ENCODE measurements at regions not wholly inside any gene's neighbourhood (a gene's known extent, or its start where the extent isn't known, plus 50 kb on each side); places are given as distances from the start of the nearest gene placed in this dataset.

DNA sequence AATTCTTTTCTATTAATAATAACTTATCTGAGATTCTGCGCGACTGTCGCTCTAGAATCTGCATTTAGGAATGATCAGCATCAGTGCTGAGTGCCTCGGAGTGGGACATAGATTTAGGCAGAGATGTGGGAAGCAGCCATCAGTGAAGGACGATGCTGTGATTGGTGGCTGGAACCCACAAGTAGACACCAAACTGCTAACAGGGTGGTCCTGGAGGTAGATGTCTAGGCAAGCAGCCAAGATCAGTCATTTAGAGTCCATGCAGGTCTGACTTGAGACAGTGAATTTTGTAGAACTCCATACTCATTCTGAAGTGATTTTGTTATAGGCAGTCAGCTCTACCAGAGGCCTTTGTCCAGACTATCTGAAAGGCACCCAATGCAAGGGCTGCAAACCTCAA lies 51.8 kb upstream of the LYST start:
- no peak for TF ChIP-seq EP300 (IDR thresholded peaks at IDR 0.05)
- TF ChIP-seq, protein P1, sequence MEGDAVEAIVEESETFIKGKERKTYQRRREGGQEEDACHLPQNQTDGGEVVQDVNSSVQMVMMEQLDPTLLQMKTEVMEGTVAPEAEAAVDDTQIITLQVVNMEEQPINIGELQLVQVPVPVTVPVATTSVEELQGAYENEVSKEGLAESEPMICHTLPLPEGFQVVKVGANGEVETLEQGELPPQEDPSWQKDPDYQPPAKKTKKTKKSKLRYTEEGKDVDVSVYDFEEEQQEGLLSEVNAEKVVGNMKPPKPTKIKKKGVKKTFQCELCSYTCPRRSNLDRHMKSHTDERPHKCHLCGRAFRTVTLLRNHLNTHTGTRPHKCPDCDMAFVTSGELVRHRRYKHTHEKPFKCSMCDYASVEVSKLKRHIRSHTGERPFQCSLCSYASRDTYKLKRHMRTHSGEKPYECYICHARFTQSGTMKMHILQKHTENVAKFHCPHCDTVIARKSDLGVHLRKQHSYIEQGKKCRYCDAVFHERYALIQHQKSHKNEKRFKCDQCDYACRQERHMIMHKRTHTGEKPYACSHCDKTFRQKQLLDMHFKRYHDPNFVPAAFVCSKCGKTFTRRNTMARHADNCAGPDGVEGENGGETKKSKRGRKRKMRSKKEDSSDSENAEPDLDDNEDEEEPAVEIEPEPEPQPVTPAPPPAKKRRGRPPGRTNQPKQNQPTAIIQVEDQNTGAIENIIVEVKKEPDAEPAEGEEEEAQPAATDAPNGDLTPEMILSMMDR (IDR thresholded peaks at IDR 0.05) = no peak
- TF ChIP-seq POLR2A (IDR thresholded peaks at IDR 0.05) = no peak

Measured in ovary (tissue), 3 donors.